ENCODE measurements at regions not wholly inside any gene's neighbourhood (a gene's known extent, or its start where the extent isn't known, plus 50 kb on each side); places are given as distances from the start of the nearest gene placed in this dataset.

- Histone ChIP-seq H3K79me2 (ENCODE audit: control insufficient read depth, insufficient read depth, low read length) (no peaks in the 10 kb centered on the region), H2BK15ac (replicated peaks; ENCODE audit: low read depth) (peak overlapping the region; percentile 5), H3K23ac (ENCODE audit: low read length) (no peak overlapping the region), H3K4me3 (ENCODE audit: low read length) (no peak overlapping the region), H3K18ac (ENCODE audit: low read length) (peak overlapping the region; percentile 77), H2BK5ac (ENCODE audit: low read length) (no peak overlapping the region), H4K8ac (ENCODE audit: low read depth, low read length) (no peak overlapping the region), H3K9ac (ENCODE audit: low read length) (peak overlapping the region; percentile 78), H3K56ac (ENCODE audit: low read length) (peak overlapping the region; percentile 96), H3K27ac (ENCODE audit: low read depth, low read length) (no peak overlapping the region), H2BK120ac (ENCODE audit: low read depth, low read length) (peak overlapping the region; percentile 30), H3K4ac (ENCODE audit: low read depth, low read length) (no peak overlapping the region), H3K36me3 (ENCODE audit: control insufficient read depth, insufficient read depth, low read length) (no peaks in the 10 kb centered on the region), H4K5ac (ENCODE audit: low read length) (no peak overlapping the region), H3K27me3 (ENCODE audit: insufficient read depth, low read length, poor library complexity) (no peaks in the 10 kb centered on the region), H3K79me1 (ENCODE audit: low read length) (no peaks in the 10 kb centered on the region), H3K4me2 (ENCODE audit: low read length) (peak overlapping the region; percentile 93), H2AK5ac (ENCODE audit: low read length) (no peak overlapping the region), H3K4me1 (ENCODE audit: control insufficient read depth, low read depth, low read length) (peaks cover 21% of the 10 kb centered on the region)
- no CpG with 5 or more reads among the region's 15 CpGs for WGBS (ENCODE audit: extremely low coverage, insufficient coverage, low lambda C conversion rate)
- no peak for DNase-seq
These were observed 50.0 kb upstream of the TRIM2 start for GRCh38 chr4:153154007-153154975.
